Suprapubic skin (tissue), 4 donors: ENCODE measurements at regions not wholly inside any gene's neighbourhood (a gene's known extent, or its start where the extent isn't known, plus 50 kb on each side); places are given as distances from the start of the nearest gene placed in this dataset.

Experiments used
- DNase-seq, 2 donors: peaks; one replicate each; pipeline ENCODE4 v3.0.0-alpha.2; 2019; ENCODE audit warnings: low spot score in 2 of 2
- H3K27ac ChIP-seq: fragments of 200-600 bp; sonication (generic); one replicate; pipeline ENCODE4 v1.5.1; 2019
- H3K27me3 ChIP-seq: fragments of 200-600 bp; sonication (generic); one replicate; pipeline ENCODE4 v1.5.1; 2019
- H3K36me3 ChIP-seq: fragments of 200-600 bp; sonication (generic); one replicate; pipeline ENCODE4 v1.5.1; 2019
- H3K4me1 ChIP-seq: fragments of 200-600 bp; sonication (generic); one replicate; pipeline ENCODE4 v1.5.1; 2019
- H3K4me3 ChIP-seq: fragments of 200-600 bp; sonication (generic); one replicate; pipeline ENCODE4 v1.5.1; 2019; ENCODE audit warnings: mild to moderate bottlenecking
- H3K9me3 ChIP-seq: fragments of 200-600 bp; sonication (generic); one replicate; pipeline ENCODE4 v1.5.1; 2019
- CTCF ChIP-seq, 2 donors: fragments of 200-600 bp in 1 of 2; fragments of 450-650 bp in 1 of 2; sonication (generic) in 1 of 2; IDR thresholded peaks; one replicate each; pipeline ENCODE4 v1.5.1; 2016 to 2019; ENCODE audit warnings: antibody characterized with exemption in 2 of 2, mild to moderate bottlenecking in 1 of 2, moderate library complexity in 1 of 2
- EP300 ChIP-seq: sonication (generic); formaldehyde crosslinking; IDR thresholded peaks from one replicate; pipeline ENCODE4 v1.6.1; 2017; ENCODE audit warnings: antibody characterized with exemption
- POLR2A ChIP-seq, 2 donors: fragments of 450-650 bp; IDR thresholded peaks; one replicate each; pipeline ENCODE4 v1.6.1; 2017; ENCODE audit warnings: antibody characterized with exemption in 2 of 2, mild to moderate bottlenecking in 2 of 2, moderate library complexity in 2 of 2
- POLR2AphosphoS5 ChIP-seq, 3 donors: sonication (generic); formaldehyde crosslinking; IDR thresholded peaks; one replicate each; pipeline ENCODE4 v1.6.1; 2017; ENCODE audit warnings: antibody characterized with exemption in 3 of 3
- WGBS: methylation state at CpG from one replicate; pipeline ENCODE4 v1.1.5; 2018; 5-methylcytosine and 5-hydroxymethylcytosine counted together

GRCh38 chr21:33133892-33134291 is 64.0 kb downstream of the OLIG1 start:
- Histone ChIP-seq H3K27me3 (peaks cover 34% of the 10 kb centered on the region), H3K4me1 (no peaks in the 10 kb centered on the region), H3K4me3 (no peak overlapping the region), H3K9me3 (no peaks in the 10 kb centered on the region), H3K27ac (no peak overlapping the region), H3K36me3 (no peaks in the 10 kb centered on the region)
- WGBS: 43% methylated on average over 6 of the region's 6 CpGs
- no peak for DNase-seq
- TF ChIP-seq POLR2AphosphoS5 (IDR thresholded peaks at IDR 0.05): no peak

- no peak for DNase-seq
- H3K36me3 ChIP-seq: no peaks in the 10 kb centered on the region
- WGBS: 73% methylated on average over 6 of the region's 8 CpGs
- no peak overlapping the region for H3K27ac ChIP-seq
- TF ChIP-seq POLR2AphosphoS5 (IDR thresholded peaks at IDR 0.05): no peak
- no peak for TF ChIP-seq EP300
- TF ChIP-seq POLR2A (IDR thresholded peaks at IDR 0.05): no peak
- no peak for TF ChIP-seq CTCF (IDR thresholded peaks at IDR 0.05)
- peaks cover 46% of the 10 kb centered on the region for H3K27me3 ChIP-seq
- no peak overlapping the region for H3K4me3 ChIP-seq
- H3K9me3 ChIP-seq: no peaks in the 10 kb centered on the region
- H3K4me1 ChIP-seq: no peaks in the 10 kb centered on the region
Observed at GRCh38 chr21:33135925-33136324, 66.0 kb downstream of the OLIG1 start.

GRCh38 chr21:33136847-33137502 is 67.0 kb downstream of the OLIG1 start:
- TF ChIP-seq CTCF (IDR thresholded peaks at IDR 0.05): no peak
- no peak for TF ChIP-seq POLR2A (IDR thresholded peaks at IDR 0.05)
- TF ChIP-seq POLR2AphosphoS5 (IDR thresholded peaks at IDR 0.05): no peak
- TF ChIP-seq EP300: no peak
- H3K4me1 ChIP-seq: no peaks in the 10 kb centered on the region
- no peak overlapping the region for H3K27ac ChIP-seq
- DNase-seq: no peak
- peaks cover 49% of the 10 kb centered on the region for H3K27me3 ChIP-seq
- no peak overlapping the region for H3K4me3 ChIP-seq
- no peaks in the 10 kb centered on the region for H3K9me3 ChIP-seq
- 72% methylated on average over 7 of the region's 7 CpGs for WGBS
- H3K36me3 ChIP-seq: no peaks in the 10 kb centered on the region

- Histone ChIP-seq H3K36me3 (no peaks in the 10 kb centered on the region), H3K27ac (no peak overlapping the region), H3K4me1 (no peaks in the 10 kb centered on the region), H3K27me3 (peaks cover 45% of the 10 kb centered on the region), H3K4me3 (no peak overlapping the region), H3K9me3 (no peaks in the 10 kb centered on the region)
- DNase-seq: no peak
- WGBS: 80% methylated on average over 18 of the region's 18 CpGs
- TF ChIP-seq POLR2AphosphoS5 (IDR thresholded peaks at IDR 0.05) (no peak), CTCF (IDR thresholded peaks at IDR 0.05) (no peak), POLR2A (IDR thresholded peaks at IDR 0.05) (no peak), EP300 (no peak)
Observed at GRCh38 chr21:33139084-33139483, 69.1 kb downstream of the OLIG1 start.

DNA sequence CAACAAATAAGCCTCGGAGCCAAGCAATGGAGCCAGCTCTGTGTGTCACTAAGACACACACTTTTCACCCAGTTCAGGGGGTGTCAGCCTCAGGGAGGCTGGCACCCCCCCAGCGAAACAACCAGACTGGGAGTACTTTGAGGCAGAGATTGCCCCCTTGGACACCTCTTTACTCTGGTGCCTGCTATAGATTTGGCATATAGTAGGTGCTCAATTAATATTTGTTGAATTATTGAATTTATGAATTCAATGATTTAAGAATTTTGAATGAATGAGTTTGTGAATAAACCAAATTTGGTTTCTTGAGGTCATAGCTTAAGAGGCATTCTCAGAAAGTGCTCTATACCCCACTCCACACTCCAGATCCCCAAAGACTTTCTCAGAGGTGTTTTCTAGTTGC is 70.3 kb downstream of the OLIG1 start:
- Histone ChIP-seq H3K36me3 (no peaks in the 10 kb centered on the region), H3K27me3 (peaks cover 47% of the 10 kb centered on the region), H3K27ac (no peak overlapping the region), H3K4me3 (no peak overlapping the region), H3K4me1 (no peaks in the 10 kb centered on the region), H3K9me3 (no peaks in the 10 kb centered on the region)
- DNase-seq: no peak
- WGBS: 89% methylated on average over 2 of the region's 2 CpGs
- no peak for TF ChIP-seq CTCF (IDR thresholded peaks at IDR 0.05)
- no peak for TF ChIP-seq POLR2AphosphoS5 (IDR thresholded peaks at IDR 0.05)
- no peak for TF ChIP-seq POLR2A (IDR thresholded peaks at IDR 0.05)
- TF ChIP-seq EP300: no peak

DNA sequence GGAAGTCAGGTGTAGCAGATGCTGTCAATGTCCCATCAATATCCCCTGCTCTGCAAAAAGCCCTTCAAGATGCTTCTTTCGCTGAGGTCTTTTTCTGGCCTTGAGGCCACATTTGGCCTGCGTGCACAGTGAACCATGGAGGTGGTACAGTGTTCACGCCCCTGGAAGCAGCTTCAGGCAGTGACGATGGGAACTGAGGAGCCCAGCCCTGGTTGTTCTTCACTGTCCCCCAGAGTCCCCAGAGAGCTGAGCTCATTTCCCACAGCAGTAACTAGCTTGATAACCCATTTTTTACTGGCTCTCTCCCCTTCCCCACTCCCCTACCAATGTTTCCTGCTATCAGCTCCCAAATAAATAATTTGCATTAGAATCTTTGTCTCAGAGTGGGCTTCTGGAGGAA is 76.5 kb downstream of the OLIG1 start:
- WGBS: 60% methylated on average over 4 of the region's 4 CpGs
- H3K36me3 ChIP-seq: no peaks in the 10 kb centered on the region
- TF ChIP-seq EP300 (no peak), POLR2A (IDR thresholded peaks at IDR 0.05) (no peak), CTCF (IDR thresholded peaks at IDR 0.05) (no peak), POLR2AphosphoS5 (IDR thresholded peaks at IDR 0.05) (no peak)
- peaks cover 51% of the 10 kb centered on the region for H3K27me3 ChIP-seq
- DNase-seq: no peak
- no peak overlapping the region for H3K4me3 ChIP-seq
- no peaks in the 10 kb centered on the region for H3K4me1 ChIP-seq
- H3K9me3 ChIP-seq: no peaks in the 10 kb centered on the region
- H3K27ac ChIP-seq: no peak overlapping the region
